Astrocyte of the cerebellum (primary cell): ENCODE measurements at regions not wholly inside any gene's neighbourhood (a gene's known extent, or its start where the extent isn't known, plus 50 kb on each side); places are given as distances from the start of the nearest gene placed in this dataset.

Experiments
- DNase-seq: peaks from one replicate; pipeline ENCODE4 v3.0.0-alpha.2; 2011; ENCODE audit warnings: low read depth
- H3K4me3 ChIP-seq: 2 replicates; pipeline ENCODE4 v1.5.1; 2011; ENCODE audit warnings: mild to moderate bottlenecking, low read depth, low read length, moderate library complexity
- in situ Hi-C: cut with HindIII; loops from 2 replicates; pipeline ENCODE4 v1.10.0; 2017; ENCODE audit warnings: low sequenced_read_pairs
- TF ChIP-seq, protein P1 (sequence below): IDR thresholded peaks from 2 replicates; pipeline ENCODE4 v1.5.1; 2012; ENCODE audit warnings: low read length, low read depth, moderate library complexity, mild to moderate bottlenecking; ENCODE audit errors: missing control alignments

DNA sequence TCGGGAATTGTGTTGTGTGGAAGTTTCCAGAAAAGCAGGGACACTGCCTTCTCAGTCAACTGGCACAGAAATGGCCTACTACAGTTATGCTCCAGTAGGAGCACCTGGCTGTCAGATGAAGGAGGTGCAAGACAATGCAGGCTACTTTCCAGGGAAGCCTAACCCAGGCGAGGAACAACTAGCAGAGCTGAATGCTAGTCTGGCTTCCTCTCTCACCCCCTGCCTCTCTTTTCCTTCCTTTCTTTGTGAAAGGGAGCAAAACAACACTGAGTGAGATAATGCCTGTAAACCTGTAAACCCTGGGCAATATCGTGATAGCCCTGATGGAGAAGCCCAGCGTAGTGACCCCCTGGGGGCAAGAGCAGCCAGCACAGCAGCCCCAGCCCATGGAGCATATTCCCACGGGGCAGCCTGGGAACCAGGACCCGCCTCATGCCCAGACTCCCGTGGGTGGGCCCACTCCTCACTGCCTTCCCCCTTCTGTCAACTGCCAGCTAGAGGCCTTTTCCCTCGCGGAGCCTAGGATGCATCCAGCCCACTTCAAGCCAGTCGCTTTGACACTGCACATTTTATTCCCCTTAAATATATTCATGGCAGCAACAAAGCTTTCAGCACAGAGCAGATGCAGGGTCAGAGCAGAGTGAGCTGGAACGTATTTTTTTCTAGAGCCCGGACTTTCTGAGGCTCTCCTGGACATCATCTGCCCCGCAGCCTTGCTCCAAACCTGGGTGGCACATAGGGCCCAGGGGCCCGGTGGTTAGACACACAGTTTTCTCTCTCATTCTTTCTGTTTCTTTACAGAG is 77.0 kb downstream of the PDCL3 start:
- TF ChIP-seq, protein P1, sequence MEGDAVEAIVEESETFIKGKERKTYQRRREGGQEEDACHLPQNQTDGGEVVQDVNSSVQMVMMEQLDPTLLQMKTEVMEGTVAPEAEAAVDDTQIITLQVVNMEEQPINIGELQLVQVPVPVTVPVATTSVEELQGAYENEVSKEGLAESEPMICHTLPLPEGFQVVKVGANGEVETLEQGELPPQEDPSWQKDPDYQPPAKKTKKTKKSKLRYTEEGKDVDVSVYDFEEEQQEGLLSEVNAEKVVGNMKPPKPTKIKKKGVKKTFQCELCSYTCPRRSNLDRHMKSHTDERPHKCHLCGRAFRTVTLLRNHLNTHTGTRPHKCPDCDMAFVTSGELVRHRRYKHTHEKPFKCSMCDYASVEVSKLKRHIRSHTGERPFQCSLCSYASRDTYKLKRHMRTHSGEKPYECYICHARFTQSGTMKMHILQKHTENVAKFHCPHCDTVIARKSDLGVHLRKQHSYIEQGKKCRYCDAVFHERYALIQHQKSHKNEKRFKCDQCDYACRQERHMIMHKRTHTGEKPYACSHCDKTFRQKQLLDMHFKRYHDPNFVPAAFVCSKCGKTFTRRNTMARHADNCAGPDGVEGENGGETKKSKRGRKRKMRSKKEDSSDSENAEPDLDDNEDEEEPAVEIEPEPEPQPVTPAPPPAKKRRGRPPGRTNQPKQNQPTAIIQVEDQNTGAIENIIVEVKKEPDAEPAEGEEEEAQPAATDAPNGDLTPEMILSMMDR, result no peak
- in situ Hi-C loops, result no loop called here
- no peak overlapping the region for H3K4me3 ChIP-seq
- DNase-seq, result no peak

DNA sequence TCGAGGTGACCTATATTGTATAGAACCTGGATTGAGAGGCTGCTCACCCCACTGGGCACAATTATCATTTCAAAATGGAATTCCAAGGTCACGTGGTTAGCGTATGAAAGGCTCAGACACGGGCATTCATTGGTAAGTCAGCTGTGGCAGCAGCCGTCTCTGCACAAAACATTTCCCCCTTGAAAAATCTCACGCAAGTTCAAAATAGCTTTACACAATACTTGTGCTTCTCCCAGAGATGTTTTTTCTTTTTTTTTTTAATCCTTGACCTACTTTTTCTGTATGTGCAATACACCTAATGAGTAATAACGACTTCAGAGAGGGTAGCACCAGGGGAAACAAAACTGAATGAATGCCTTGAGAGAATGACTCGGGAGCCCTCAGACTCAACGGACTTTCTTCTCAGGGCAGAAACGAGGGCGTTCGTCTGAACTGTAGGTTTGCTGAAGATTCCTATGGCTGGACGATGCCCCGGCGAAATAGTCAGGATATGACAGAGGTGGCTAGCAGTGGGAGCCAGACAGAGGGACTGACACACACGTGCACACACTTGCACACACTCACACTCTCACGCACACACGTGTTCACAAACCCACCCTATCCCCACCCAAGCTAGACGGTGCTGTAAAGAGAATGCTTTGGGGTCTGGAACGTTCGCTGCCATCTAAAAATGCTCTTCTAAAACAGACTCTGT is 77.8 kb downstream of the PDCL3 start:
- TF ChIP-seq, protein P1, result no peak
- H3K4me3 ChIP-seq, result no peak overlapping the region
- DNase-seq, result no peak
- in situ Hi-C loops, result no loop called here

DNA sequence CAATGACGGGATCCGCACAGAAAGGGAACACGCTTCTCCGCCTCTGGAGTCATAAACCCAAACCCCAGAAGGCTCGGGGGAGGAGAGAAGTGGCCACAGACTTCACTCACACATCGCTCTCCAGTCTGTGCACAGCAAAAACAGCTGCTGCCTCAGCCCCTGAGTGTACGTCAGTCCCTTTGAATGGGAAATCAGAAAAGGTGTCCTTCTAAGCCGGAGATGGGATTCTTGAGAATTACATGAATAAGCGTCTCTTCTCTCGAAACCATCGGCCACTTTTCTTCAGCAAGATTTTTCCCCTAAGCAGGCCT is 78.3 kb downstream of the PDCL3 start:
- no peak overlapping the region for H3K4me3 ChIP-seq
- TF ChIP-seq, protein P1, result no peak
- in situ Hi-C loops, result no loop called here
- no peak for DNase-seq

DNA sequence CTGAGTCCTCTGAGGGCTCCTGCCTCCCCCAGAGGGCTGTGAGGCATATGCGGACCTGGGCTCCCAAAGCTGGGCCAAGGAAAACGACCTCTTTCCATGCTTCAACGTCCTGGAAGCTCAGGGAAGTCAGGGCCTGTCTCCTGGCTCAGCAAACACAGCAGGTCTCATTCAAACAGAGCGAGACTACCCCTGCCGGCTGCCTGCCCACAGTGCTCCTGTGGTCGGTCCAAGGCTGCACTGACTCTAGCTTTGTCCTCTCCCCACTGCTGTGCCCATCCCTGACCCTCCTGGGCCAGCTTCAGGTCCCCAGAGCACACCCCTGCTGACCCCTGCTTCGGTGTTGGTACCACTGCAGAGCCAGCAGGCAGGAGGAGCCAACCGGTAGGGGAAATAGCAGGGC is 79.6 kb downstream of the PDCL3 start:
- no peak for DNase-seq
- in situ Hi-C loops, result no loop called here
- H3K4me3 ChIP-seq, result no peak overlapping the region
- TF ChIP-seq, protein P1, result no peak

- H3K4me3 ChIP-seq, result no peak overlapping the region
- in situ Hi-C loops, result no loop called here
- TF ChIP-seq, protein P1, result no peak
- no peak for DNase-seq
These were observed 80.7 kb downstream of the PDCL3 start for GRCh38 chr2:100643467-100643866.

DNA sequence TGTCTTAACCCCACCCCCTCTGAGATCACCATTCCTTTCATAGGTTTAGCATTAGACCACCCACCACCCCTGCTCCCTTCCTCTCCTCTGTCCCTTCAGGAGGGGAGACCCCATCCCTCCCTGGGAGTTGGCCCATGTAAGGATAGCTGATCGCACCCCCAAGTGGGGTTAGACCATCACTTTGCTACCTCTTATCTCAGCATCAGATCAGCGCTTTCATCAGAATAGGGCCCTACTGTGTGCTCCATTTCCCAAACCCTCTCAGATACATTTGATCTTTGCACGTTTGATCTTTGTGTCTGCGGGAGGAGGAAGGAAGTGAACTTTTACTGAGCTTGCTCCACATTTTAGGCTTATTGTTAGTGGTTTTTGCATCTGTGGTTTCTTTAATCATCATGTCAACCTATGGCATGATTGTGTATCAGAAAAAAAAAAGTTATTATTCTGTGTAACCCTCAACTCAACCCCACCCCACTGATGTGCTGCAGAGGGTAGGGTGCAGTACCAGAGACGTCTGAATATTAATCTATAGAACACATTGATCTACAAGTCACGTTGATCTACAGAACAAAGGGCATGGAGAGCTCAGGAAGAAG is 81.2 kb downstream of the PDCL3 start:
- no peak for DNase-seq
- in situ Hi-C loops, result no loop called here
- TF ChIP-seq, protein P1, result no peak
- no peak overlapping the region for H3K4me3 ChIP-seq
